GM12878 (cell line): ENCODE measurements at regions not wholly inside any gene's neighbourhood (a gene's known extent, or its start where the extent isn't known, plus 50 kb on each side); places are given as distances from the start of the nearest gene placed in this dataset.
A peak's percentile ranks its signal among the peaks of the same experiment; 100 is the strongest.

Experiments used
- BHLHE40 ChIP-seq, 2 experiments: fragments of 450-650 bp in 1 of 2; IDR thresholded peaks; 2 replicates each; pipeline ENCODE4 v1.6.1; 2011 to 2017; ENCODE audit warnings: low read depth in 2 of 2, borderline replicate concordance in 1 of 2, improper control_type of control experiment in 1 of 2, low read length in 1 of 2, mild to moderate bottlenecking in 1 of 2
- CBFB ChIP-seq: IDR thresholded peaks from 2 replicates; pipeline ENCODE4 v1.6.1; 2016; ENCODE audit warnings: antibody characterized with exemption, low read depth
- CBX3 ChIP-seq: fragments of 200-600 bp; sonication (generic); IDR thresholded peaks from 2 replicates; pipeline ENCODE4 v1.6.1; 2016; ENCODE audit warnings: low read depth, borderline replicate concordance
- CHD2 ChIP-seq: IDR thresholded peaks from 2 replicates; pipeline ENCODE4 v1.6.1; 2011; ENCODE audit warnings: low read depth, low read length, improper control_type of control experiment, borderline replicate concordance
- EED ChIP-seq: sonication (generic); IDR thresholded peaks from 2 replicates; pipeline ENCODE4 v1.6.1; 2016; ENCODE audit warnings: antibody characterized with exemption, low read depth
- ETV6 ChIP-seq, 2 experiments: fragments of 450-650 bp in 1 of 2; IDR thresholded peaks in 1 of 2; conservative IDR thresholded peaks in 1 of 2; 2 replicates each; pipeline ENCODE4 v1.6.1; 2014; ENCODE audit warnings: antibody characterized with exemption in 1 of 2, borderline replicate concordance in 1 of 2, low read depth in 1 of 2, mild to moderate bottlenecking in 1 of 2, moderate library complexity in 1 of 2
- KAT2A ChIP-seq: conservative IDR thresholded peaks from 2 replicates; pipeline ENCODE4 v1.6.1; 2011; ENCODE audit warnings: low read depth, low read length; ENCODE audit not compliant: control insufficient read depth
- MTA3 ChIP-seq: IDR thresholded peaks from 2 replicates; pipeline ENCODE4 v1.6.1; 2012; ENCODE audit warnings: low read length, inconsistent platforms, borderline replicate concordance
- MYC ChIP-seq: IDR thresholded peaks from 2 replicates; pipeline ENCODE4 v1.6.1; 2011; ENCODE audit warnings: mild to moderate bottlenecking, low read length, moderate library complexity, inconsistent platforms; ENCODE audit not compliant: insufficient read depth, insufficient replicate concordance, insufficient read length, severe bottlenecking
- NFIC ChIP-seq: IDR thresholded peaks from 2 replicates; pipeline ENCODE4 v1.6.1; 2012; ENCODE audit warnings: low read depth, mild to moderate bottlenecking, inconsistent platforms, low read length, moderate library complexity
- PML ChIP-seq: IDR thresholded peaks from 2 replicates; pipeline ENCODE4 v1.6.1; 2012; ENCODE audit warnings: low read length, inconsistent platforms
- POLR2AphosphoS5 ChIP-seq: IDR thresholded peaks from 2 replicates; pipeline ENCODE4 v1.6.1; 2011; ENCODE audit warnings: mild to moderate bottlenecking, low read length, inconsistent platforms
- RUNX3 ChIP-seq: IDR thresholded peaks from 2 replicates; pipeline ENCODE4 v1.6.1; 2012; ENCODE audit warnings: low read length, inconsistent platforms
- SMAD1 ChIP-seq: fragments of 450-650 bp; IDR thresholded peaks from 2 replicates; pipeline ENCODE4 v1.6.1; 2018; ENCODE audit warnings: mild to moderate bottlenecking, low read depth; ENCODE audit not compliant: partially characterized antibody
- SMC3 ChIP-seq: IDR thresholded peaks from 2 replicates; pipeline ENCODE4 v1.6.1; 2011; ENCODE audit warnings: low read length, improper control_type of control experiment, borderline replicate concordance
- STAT1 ChIP-seq: fragments of 450-650 bp; conservative IDR thresholded peaks from 2 replicates; pipeline ENCODE4 v1.6.1; 2014; ENCODE audit warnings: antibody characterized with exemption, mild to moderate bottlenecking
- TARDBP ChIP-seq: IDR thresholded peaks from 2 replicates; pipeline ENCODE4 v1.6.1; 2016; ENCODE audit warnings: borderline replicate concordance
- TCF3 ChIP-seq: IDR thresholded peaks from 2 replicates; pipeline ENCODE4 v1.6.1; 2012; ENCODE audit warnings: low read depth, mild to moderate bottlenecking, low read length, borderline replicate concordance; ENCODE audit not compliant: insufficient read depth
- TF ChIP-seq, protein P1 (sequence below): IDR thresholded peaks from 2 replicates; pipeline ENCODE4 v1.6.1; 2011; ENCODE audit warnings: borderline replicate concordance, low read depth, mild to moderate bottlenecking, moderate library complexity, mixed read lengths, low read length; ENCODE audit not compliant: insufficient read depth; ENCODE audit errors: extremely low read length
- TF ChIP-seq, protein P2 (sequence below): fragments of 450-650 bp; formaldehyde crosslinking; IDR thresholded peaks from 2 replicates; pipeline ENCODE4 v1.4.0; 2020; ENCODE audit warnings: mild to moderate bottlenecking, moderate library complexity
- TF ChIP-seq, protein P3 (sequence below): IDR thresholded peaks from 2 replicates; pipeline ENCODE4 v1.6.1; 2012; ENCODE audit warnings: low read depth, low read length, improper control_type of control experiment
- TF ChIP-seq, protein P4 (sequence below): fragments of 150-350 bp; IDR thresholded peaks from 2 replicates; pipeline ENCODE4 v1.6.1; 2016; ENCODE audit warnings: low read depth, low read length

DNA sequence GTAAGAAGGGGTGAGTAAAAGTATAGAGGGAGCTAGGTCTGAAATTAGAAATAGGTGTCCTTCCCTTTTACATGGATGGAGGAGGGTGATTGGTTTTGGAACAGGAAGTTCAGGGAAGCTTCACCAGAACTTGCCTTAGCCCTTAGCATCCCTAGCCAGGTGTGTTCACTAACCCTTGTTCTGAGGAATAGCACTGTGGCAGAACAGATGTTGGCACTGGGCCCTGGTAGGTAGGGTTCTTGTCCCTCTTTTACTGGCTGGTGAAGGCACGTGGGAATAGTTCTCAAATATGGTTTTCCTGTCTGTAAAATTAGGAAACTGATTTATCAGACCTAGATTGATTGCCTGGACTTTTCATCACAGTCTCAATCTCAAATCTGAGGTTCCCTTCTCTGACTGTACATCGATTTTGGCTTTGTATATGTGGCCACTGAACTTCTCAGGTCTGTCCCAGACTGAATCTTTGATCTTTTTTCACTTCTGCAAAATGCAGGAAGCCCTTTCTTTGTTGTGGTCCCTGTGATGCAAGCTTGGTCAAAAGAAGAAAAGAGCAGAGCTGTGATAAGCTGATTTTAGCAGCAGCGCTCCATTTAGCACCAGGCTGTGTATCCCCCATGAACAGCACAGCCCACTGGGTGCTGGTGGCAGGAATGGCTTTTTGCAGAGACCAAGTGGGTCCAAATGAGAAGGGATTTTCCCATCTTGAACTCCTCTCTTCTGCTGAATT is 86.2 kb upstream of the HTR2A start (continued):
- TF ChIP-seq SMAD1 (no peak), ETV6 (conservative IDR thresholded peaks at IDR 0.05 in 1 of 2, IDR thresholded peaks at IDR 0.05 in 1 of 2; ENCODE audit: borderline replicate concordance in 1 of 2, low read depth in 1 of 2) (peak in 1 of 2 experiments; percentile 76; a peak in 2 of 4 replicates), SMC3 (no peak; the same call in 1 of the 2 replicates), CHD2 (peak; percentile 82; the same call in 1 of the 2 replicates), TARDBP (peak; percentile 82; the same call in 1 of the 2 replicates), NFIC (peak; percentile 99), TCF3 (peak; percentile 73; the same call in 1 of the 2 replicates), POLR2AphosphoS5 (peak; percentile 40; the same call in 1 of the 2 replicates), CBFB (peak; percentile 99), STAT1 (no peak), MTA3 (no peak), PML (peak; percentile 64), KAT2A (no peak), RUNX3 (peak; percentile 100), BHLHE40 (IDR thresholded peaks at IDR 0.05; ENCODE audit: borderline replicate concordance in 1 of 2, low read depth in 2 of 2, low read length in 1 of 2) (peak; percentile 67 to 86), CBX3 (no peak), MYC (no peak), EED (peak; percentile 97)
- TF ChIP-seq, protein P1, sequence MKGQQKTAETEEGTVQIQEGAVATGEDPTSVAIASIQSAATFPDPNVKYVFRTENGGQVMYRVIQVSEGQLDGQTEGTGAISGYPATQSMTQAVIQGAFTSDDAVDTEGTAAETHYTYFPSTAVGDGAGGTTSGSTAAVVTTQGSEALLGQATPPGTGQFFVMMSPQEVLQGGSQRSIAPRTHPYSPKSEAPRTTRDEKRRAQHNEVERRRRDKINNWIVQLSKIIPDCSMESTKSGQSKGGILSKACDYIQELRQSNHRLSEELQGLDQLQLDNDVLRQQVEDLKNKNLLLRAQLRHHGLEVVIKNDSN = no peak
- TF ChIP-seq, protein P2, sequence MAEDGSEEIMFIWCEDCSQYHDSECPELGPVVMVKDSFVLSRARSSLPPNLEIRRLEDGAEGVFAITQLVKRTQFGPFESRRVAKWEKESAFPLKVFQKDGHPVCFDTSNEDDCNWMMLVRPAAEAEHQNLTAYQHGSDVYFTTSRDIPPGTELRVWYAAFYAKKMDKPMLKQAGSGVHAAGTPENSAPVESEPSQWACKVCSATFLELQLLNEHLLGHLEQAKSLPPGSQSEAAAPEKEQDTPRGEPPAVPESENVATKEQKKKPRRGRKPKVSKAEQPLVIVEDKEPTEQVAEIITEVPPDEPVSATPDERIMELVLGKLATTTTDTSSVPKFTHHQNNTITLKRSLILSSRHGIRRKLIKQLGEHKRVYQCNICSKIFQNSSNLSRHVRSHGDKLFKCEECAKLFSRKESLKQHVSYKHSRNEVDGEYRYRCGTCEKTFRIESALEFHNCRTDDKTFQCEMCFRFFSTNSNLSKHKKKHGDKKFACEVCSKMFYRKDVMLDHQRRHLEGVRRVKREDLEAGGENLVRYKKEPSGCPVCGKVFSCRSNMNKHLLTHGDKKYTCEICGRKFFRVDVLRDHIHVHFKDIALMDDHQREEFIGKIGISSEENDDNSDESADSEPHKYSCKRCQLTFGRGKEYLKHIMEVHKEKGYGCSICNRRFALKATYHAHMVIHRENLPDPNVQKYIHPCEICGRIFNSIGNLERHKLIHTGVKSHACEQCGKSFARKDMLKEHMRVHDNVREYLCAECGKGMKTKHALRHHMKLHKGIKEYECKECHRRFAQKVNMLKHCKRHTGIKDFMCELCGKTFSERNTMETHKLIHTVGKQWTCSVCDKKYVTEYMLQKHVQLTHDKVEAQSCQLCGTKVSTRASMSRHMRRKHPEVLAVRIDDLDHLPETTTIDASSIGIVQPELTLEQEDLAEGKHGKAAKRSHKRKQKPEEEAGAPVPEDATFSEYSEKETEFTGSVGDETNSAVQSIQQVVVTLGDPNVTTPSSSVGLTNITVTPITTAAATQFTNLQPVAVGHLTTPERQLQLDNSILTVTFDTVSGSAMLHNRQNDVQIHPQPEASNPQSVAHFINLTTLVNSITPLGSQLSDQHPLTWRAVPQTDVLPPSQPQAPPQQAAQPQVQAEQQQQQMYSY (CRISPR knock-in tag) = no peak
- TF ChIP-seq, protein P3, sequence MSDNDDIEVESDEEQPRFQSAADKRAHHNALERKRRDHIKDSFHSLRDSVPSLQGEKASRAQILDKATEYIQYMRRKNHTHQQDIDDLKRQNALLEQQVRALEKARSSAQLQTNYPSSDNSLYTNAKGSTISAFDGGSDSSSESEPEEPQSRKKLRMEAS = no peak
- TF ChIP-seq, protein P4, sequence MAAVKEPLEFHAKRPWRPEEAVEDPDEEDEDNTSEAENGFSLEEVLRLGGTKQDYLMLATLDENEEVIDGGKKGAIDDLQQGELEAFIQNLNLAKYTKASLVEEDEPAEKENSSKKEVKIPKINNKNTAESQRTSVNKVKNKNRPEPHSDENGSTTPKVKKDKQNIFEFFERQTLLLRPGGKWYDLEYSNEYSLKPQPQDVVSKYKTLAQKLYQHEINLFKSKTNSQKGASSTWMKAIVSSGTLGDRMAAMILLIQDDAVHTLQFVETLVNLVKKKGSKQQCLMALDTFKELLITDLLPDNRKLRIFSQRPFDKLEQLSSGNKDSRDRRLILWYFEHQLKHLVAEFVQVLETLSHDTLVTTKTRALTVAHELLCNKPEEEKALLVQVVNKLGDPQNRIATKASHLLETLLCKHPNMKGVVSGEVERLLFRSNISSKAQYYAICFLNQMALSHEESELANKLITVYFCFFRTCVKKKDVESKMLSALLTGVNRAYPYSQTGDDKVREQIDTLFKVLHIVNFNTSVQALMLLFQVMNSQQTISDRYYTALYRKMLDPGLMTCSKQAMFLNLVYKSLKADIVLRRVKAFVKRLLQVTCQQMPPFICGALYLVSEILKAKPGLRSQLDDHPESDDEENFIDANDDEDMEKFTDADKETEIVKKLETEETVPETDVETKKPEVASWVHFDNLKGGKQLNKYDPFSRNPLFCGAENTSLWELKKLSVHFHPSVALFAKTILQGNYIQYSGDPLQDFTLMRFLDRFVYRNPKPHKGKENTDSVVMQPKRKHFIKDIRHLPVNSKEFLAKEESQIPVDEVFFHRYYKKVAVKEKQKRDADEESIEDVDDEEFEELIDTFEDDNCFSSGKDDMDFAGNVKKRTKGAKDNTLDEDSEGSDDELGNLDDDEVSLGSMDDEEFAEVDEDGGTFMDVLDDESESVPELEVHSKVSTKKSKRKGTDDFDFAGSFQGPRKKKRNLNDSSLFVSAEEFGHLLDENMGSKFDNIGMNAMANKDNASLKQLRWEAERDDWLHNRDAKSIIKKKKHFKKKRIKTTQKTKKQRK = no peak
